Kidney (tissue), 13 donors: ENCODE measurements at regions not wholly inside any gene's neighbourhood (a gene's known extent, or its start where the extent isn't known, plus 50 kb on each side); places are given as distances from the start of the nearest gene placed in this dataset.

ENCODE experiments used
- DNase-seq, 5 donors: peaks; one replicate each; pipeline ENCODE4 v3.0.0-alpha.2; 2013 to 2020
- FAIRE-seq: peaks from 2 replicates; lab custom pipeline; 2012; peaks lifted over from hg19 to GRCh38; lab: Jason Lieb, UNC
- H3K27ac ChIP-seq, 2 donors: one replicate each; pipeline ENCODE4 v1.7.0; 2013; ENCODE audit warnings: low read depth in 2 of 2, low read length in 2 of 2, inconsistent platforms in 1 of 2
- H3K27me3 ChIP-seq: one replicate; pipeline ENCODE4 v1.7.1; 2013; ENCODE audit warnings: low read length, inconsistent platforms; ENCODE audit not compliant: control insufficient read depth, insufficient read depth
- H3K36me3 ChIP-seq, 3 donors: one replicate each; pipeline versions ENCODE4 v1.7.0 to v1.7.1; 2013; ENCODE audit warnings: low read length in 3 of 3, control low read depth in 1 of 3, inconsistent platforms in 1 of 3; ENCODE audit not compliant: insufficient read depth in 3 of 3, control insufficient read depth in 2 of 3
- H3K4me1 ChIP-seq, 3 donors: one replicate each; pipeline versions ENCODE4 v1.7.0 to v1.7.1; 2013; ENCODE audit warnings: low read length in 3 of 3, inconsistent platforms in 1 of 3, low read depth in 1 of 3; ENCODE audit not compliant: control insufficient read depth in 2 of 3, insufficient read depth in 2 of 3
- H3K4me3 ChIP-seq, 3 donors: one replicate each; pipeline versions ENCODE4 v1.7.0 to v1.8.1; 2013; ENCODE audit warnings: low read length in 3 of 3, control low read depth in 1 of 3, inconsistent platforms in 1 of 3
- H3K9ac ChIP-seq, 3 donors: one replicate each; pipeline versions ENCODE4 v1.7.0 to v1.7.1; 2013; ENCODE audit warnings: low read length in 3 of 3, control low read depth in 1 of 3, inconsistent platforms in 1 of 3
- H3K9me3 ChIP-seq, 3 donors: one replicate each; pipeline versions ENCODE4 v1.7.0 to v1.7.1; 2013; ENCODE audit warnings: low read length in 3 of 3, control low read depth in 1 of 3, inconsistent platforms in 1 of 3; ENCODE audit not compliant: control insufficient read depth in 2 of 3, insufficient read depth in 1 of 3
- intact Hi-C: fragments of 100-400 bp; cut with DNase I; formaldehyde crosslinking; loops from one replicate; pipeline ENCODE4 v1.11.1; 2022
- TF ChIP-seq, protein P1 (sequence below): IDR thresholded peaks from 3 replicates; pipeline ENCODE4 v1.5.1; 2012; ENCODE audit warnings: mild to moderate bottlenecking, moderate library complexity, borderline replicate concordance; ENCODE audit not compliant: insufficient read depth; ENCODE audit errors: extremely low read depth
- donor health status: control.
- donor health status: control.
- donor health status: control.
- donor health status: control.
- donor health status: control.
- donor health status: DM: yes; HTN: yes; CAD: no.
- donor health status: Normal renal cell carcinoma (clear cell type).

DNA sequence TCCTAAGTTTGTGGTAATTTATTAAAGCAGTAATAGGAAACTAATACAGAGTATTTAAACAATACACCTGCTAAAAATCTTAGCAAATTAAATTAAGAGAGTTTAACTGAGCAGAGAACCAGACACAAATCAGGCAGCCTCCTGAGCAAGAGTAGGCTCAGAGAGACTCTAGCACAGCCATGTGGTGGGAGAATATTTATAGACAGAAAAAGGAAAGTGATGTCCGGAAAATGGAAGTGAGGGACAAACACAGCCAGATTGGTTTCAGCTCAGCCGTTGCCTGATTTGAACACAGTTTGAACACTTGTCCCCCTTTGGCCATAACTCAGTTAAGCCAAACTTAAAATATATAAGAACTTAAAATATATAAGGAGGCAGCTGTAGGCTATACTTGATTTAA is 192.6 kb upstream of the PSMD7 start:
- no peak overlapping the region for H3K27ac ChIP-seq
- H3K4me3 ChIP-seq: no peak overlapping the region
- no peak overlapping the region for H3K9ac ChIP-seq
- no peaks in the 10 kb centered on the region for H3K36me3 ChIP-seq
- DNase-seq (no peak), FAIRE-seq (no peak)
- H3K27me3 ChIP-seq: no peaks in the 10 kb centered on the region
- TF ChIP-seq, protein P1, sequence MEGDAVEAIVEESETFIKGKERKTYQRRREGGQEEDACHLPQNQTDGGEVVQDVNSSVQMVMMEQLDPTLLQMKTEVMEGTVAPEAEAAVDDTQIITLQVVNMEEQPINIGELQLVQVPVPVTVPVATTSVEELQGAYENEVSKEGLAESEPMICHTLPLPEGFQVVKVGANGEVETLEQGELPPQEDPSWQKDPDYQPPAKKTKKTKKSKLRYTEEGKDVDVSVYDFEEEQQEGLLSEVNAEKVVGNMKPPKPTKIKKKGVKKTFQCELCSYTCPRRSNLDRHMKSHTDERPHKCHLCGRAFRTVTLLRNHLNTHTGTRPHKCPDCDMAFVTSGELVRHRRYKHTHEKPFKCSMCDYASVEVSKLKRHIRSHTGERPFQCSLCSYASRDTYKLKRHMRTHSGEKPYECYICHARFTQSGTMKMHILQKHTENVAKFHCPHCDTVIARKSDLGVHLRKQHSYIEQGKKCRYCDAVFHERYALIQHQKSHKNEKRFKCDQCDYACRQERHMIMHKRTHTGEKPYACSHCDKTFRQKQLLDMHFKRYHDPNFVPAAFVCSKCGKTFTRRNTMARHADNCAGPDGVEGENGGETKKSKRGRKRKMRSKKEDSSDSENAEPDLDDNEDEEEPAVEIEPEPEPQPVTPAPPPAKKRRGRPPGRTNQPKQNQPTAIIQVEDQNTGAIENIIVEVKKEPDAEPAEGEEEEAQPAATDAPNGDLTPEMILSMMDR: no peak
- H3K9me3 ChIP-seq: no peaks in the 10 kb centered on the region
- H3K4me1 ChIP-seq: no peaks in the 10 kb centered on the region
- intact Hi-C loops: no loop called here

DNA sequence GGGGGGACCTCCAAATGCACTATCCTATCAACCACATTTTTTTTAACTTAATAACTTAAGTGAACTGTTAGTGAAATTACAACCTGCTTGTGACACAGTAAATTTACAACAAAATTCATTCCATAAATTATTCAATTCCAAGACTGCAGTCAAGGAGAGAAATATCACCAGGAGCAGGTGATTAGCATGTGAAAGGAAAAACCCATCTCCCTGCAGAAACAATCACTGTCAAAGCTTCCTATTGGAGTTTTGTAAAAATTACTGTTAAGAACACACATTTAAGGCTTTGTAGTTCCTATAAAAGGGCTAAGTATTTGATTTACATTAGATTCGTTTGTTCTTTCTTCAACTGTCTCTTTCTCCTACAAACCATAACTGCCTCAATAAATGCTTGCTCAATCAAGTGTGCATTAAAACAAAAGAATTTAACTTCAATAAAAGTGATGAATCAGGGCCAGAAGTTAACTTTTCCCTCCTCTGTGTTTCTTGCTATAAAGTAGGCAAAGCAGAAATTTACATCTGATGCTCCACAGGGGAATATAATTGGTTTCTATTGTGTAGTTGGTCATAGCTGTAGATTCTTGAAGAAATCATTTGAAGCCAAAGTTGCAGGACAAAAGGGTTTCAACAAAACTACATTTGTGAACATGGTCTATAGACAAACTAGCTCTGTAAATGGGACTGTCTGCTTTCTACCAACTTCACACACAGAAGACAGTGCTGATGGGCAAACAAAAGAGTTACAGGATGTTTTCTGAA is 195.1 kb upstream of the PSMD7 start:
- Histone ChIP-seq H3K4me3 (no peak overlapping the region), H3K27ac (no peak overlapping the region), H3K4me1 (no peaks in the 10 kb centered on the region), H3K36me3 (no peaks in the 10 kb centered on the region), H3K27me3 (no peaks in the 10 kb centered on the region), H3K9me3 (no peaks in the 10 kb centered on the region), H3K9ac (no peak overlapping the region)
- FAIRE-seq (no peak), DNase-seq (no peak)
- intact Hi-C loops: no loop called here
- TF ChIP-seq, protein P1: no peak

DNA sequence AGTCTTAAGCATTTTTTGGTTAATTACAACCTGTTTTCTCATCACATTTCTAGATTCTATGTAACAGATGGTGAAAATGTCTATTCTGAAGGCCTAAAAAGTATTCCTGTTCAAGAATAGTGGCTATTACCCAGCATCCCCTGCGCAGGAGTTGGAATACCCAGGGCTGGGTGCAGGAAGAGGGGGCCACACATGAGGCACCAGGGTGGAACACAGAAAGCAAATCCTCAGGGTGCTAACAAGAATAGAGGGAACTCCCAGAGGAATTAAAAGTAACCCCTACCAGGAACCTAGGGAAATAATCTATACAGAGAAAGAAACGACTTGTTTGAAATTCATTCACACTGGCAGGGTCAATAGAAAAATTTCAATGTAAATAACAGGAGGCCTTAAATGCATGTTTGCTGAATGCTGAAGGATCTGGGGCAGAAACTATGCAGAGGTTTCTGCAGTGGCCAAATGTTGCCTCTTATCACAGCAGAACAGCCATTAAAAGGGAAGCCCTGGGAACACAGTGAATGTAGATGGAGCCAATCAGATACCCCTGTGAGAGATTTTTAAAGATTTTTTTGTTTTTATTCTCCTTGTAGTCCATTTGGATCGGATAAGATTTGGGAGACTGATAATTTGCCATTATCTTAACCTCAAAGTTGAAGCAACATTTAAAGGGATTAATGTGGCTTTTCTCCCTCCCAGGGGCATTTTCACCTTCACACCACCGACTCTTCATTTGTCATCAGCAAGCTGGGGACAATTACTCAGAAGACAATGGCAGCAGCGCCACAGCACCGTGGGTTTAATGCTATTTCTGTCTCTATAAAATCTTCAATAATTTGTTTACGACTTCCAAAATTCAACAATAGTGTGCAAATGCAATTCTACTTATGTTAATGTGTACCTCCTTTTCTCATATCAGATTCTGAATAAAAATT is 196.0 kb upstream of the PSMD7 start:
- Histone ChIP-seq H3K27ac (no peak overlapping the region), H3K9ac (no peak overlapping the region), H3K4me1 (no peaks in the 10 kb centered on the region), H3K36me3 (no peaks in the 10 kb centered on the region), H3K9me3 (no peaks in the 10 kb centered on the region), H3K27me3 (no peaks in the 10 kb centered on the region), H3K4me3 (no peak overlapping the region)
- no peak for DNase-seq
- no peak for FAIRE-seq
- TF ChIP-seq, protein P1: no peak
- intact Hi-C loops: no loop called here
